NCI-H446 (cell line): ENCODE measurements at regions not wholly inside any gene's neighbourhood (a gene's known extent, or its start where the extent isn't known, plus 50 kb on each side); places are given as distances from the start of the nearest gene placed in this dataset.

ENCODE experiments used
- DNase-seq, 2 experiments: peaks; one replicate each; lab custom pipeline; 2025; lab: John Stamatoyannopoulos, UW

DNA sequence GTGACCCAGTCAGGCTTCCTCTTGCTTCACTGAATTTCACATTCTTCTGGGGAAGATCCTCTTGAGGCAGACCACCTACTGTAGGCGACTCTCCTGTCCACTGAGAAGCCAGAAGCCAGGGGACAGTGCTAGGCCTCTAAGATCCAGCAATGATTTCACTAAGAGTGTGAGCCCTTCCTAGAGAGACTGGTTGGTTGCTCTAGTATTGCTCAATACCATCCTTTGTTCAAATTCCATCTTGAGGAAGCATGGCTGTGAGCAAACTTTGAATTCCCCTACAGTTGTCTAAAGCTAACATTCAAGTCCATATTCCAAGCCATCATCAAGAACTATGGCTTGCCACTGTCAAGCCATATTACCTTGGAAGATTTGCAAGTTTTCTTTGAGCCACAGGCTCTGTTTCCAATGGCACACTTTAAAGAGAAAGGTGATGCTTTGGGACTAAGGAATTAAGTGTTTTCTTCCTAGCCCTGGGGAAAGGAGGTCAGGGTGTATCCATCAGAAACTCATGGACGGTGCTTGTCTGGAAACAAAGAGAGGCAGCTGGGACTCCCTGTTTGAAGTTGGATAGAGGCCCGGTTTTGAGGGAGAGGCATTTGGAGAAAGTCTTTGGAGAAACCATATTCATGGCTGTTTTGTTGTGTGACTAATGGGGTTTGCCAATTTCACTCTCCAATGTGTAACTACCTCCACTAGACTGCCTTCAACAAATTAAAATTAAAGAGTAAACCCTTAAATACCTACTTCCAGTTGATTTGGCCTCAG is 1217.9 kb downstream of the VRK1 start:
- no peak for DNase-seq

DNA sequence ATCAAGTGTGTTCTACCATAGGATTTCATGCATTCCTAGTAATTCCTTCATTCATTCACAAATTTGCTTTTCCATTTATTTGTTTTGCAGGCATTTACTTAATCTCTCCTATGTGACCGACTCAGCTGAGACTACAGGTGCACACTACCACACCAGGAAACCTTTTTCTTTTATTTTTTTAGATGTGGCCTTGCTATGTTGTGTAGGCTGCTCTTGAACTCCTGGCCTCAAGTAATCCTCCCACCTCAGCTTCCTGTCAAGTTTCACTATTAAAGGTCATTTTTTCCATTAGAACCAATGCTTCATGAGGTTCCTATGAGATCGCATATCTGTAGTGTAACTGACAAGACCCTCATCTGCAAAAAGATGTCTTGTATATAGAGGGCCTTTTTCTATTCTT is 1218.7 kb downstream of the VRK1 start:
- no peak for DNase-seq

DNA sequence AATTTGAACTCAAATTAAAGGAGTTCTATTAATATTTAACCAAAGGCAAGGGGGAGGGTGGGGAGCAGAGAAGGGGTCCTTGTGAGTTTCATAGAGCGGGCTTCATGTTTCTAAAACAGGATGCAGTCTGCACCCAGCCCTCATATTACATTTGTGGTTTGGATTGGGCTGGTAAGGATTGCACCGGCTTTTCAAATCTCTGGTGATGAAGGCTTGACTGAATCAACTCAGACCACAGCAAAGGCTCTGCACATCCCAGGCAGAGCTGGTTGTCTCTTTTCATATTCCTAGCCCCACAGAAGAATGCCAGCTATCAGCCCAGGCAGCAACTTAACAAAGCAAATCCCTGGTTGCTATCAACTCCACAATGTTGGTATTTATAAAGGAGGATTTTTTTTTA is 1221.4 kb downstream of the VRK1 start:
- DNase-seq = no peak

DNA sequence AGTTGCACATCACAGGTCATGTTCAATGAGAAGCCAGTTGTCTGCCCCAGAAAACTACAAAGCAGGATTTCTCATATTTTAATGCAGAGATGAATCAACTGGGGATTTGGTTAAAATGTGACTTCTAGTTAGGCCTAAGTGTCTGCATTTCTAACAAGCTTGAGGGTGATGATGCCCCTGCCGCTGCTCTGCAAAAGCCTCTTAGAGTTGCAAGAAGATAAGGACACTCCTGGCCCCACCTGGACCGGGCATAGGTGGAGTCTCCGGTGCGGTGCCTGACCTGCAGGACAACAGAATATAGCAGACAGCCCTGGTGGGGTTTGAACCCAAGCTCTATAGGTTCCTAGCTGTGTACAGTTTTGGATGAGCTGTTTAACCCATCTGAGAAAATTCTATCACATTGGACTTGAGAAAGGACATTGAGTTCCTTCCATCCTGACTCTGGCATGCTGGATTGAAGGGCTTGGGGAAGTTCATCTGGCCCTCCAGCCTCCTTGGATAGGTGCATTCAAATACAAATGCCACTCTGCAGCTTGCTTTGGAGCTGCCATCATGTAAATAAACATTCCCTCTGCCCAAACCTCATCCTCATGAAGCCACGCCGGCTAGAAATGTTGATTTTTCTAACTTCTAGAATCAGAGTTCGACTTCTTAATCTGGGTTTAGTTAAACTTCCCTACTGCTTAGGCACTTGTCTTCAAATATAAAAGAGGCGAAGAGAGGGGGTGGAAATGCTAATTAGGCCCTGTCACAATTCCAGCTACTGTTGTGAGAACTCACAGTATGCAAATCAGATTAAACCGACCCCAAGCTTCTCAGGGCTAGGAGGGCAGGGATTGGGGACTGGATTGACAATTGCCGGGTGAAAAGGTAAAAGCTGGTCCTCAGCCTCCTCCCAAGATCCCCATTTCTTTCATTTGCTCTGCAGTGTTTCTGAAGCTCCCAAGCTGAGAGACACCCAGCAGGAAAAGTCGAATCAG is 1225.6 kb downstream of the VRK1 start:
- DNase-seq = no peak

DNA sequence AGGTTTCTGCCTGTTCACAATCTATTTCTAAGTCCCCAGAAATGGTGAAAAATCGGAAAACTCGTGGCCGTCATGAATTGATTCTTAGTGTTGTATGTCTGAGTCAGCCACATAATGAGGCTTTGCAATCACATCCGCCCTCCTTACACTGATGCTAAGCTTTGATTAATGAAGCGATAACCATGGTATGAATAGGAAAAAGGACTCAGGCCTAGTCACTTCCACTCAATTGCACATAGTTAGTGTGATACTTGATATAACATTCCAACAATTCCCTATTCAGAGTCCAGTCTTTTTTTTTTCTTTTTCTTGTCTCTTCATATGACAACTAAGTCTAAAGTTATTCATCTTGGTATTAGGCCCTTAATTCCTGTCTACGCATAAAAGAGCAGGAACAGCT is 1231.0 kb downstream of the VRK1 start:
- no peak for DNase-seq

DNA sequence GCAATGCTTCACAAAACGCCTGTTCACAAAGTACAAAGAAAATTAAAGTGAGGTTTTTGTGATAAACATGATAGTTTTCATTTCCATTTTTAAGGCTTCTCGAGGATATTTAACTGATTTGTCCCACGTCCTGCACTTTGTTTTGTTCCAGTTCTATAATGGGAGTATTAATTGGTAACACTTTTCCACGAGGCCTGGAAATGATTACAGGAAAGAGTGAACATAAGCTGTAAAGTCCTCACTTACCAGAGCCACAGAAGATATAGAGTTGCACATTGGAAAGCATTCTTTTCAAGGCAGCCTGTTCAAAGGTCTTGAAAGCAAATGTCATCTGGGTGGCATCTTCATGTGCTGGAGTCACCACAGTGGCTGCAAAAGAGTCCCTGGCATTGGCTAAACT is 1236.6 kb downstream of the BCL11B start:
- no peak for DNase-seq

DNA sequence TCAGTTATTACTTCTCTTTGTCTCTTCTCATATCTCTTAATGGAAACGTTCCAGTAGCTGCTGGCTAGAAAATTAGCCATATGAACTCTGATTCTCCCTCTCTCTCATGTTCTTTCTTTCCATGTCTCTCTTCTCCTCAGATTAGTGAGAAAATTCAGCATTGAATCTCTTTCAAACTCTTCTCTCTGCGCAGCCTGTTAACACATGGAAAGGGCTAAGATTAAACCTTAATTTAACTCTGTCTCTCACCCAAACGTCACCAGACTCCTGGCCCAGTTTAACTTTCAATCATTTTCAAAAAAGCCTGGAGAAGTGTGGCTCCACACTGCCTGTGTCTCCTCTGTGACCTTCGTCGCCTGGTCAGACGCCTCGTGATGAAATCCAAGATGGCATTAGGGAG is 1234.2 kb downstream of the BCL11B start:
- DNase-seq = no peak

DNA sequence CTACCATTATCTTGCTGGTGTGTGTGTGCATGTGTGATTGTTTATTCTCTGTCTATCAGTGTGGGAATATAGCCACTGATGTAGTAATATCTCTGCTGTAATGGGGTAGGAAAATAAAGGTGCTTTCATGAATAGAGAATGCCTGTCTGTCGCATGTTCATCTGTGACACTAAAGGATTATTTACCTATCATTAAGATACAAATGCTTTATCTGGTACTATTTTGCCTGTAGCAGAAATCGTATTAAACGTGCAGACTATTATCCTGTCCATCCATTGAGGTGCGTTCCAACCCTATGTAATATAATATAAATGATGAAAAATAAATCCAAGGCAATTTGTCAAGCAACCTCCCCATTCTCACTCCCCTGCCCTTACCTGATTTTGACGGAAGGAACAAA is 1215.1 kb downstream of the BCL11B start:
- DNase-seq = no peak

DNA sequence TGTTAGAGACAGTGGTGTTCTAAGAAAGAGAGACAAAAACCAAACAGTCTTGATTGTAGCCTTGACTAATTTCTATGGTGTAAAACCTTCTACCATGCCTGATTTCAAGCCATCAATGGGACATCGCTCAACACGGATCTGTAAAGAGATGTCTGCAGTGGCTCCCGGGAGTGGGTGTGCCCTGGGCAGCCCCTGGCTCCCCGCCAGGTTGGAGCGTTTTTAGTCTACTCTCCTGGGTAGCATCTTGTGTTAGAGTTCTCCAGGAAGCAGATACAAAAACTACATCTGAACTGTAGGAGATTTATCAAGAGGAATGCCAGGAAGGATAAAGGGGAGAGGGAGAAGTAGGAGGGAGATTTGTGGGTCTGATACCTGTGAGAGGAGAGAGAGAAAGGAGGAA is 1212.9 kb downstream of the BCL11B start:
- no peak for DNase-seq

DNA sequence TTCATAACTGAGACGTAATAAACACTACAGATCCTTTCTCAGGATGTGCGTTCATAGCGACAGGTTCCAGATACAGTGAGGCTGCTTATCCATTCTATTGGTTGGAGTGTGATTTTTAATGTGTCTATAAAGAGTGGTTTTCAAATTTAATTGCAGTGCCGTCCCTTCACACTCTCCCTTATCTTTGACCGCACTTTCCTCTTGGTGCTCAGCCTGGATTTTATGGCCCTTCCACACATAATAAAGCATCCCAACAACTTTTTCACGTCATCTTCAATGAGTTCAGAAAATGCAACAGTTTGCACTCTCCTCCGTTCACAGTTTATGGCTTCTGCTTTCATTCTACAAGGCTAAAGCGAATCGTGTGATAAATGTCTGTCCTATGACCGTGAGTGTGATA is 1209.9 kb downstream of the BCL11B start:
- DNase-seq = no peak

DNA sequence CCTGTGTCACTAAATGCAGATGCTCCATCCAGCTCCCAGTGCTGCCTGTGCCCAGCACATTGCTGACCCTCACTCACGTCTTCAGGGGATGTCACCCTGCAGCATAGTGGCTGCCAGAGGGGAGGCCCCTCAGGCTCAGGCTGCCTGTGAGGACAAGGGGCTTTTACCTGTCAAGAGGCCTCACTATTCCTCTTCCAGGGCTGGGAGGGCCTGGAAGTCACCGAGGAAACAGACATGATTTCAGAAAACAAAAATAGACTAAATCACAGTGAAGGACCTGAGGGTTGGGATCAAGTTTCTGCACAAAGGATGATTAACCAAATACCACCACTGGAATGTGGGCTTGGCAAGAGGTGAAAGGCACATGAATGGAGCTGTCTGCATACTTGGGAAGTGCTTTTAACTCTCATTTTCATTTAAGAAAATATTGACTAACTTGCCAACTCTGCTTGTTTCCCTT is 1202.3 kb downstream of the BCL11B start:
- no peak for DNase-seq

DNA sequence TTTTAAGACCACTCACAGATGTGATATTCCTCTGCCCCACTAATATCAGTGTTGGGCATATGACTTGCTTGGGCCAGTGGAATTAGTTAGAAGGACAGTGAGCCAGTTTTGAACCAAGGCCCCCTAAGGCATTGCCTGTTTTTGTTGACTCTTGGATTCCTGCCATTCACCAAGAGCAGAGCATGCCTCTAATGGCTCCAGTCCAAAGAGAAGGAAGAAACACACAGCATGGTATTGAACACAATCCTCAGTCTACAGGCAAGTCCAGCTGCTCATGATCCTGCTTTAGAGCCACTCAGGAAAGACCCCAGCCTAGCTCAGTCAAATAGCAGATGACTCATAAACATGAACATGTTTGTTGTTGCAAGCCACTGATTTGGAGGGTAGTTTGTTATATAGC is 1201.5 kb downstream of the BCL11B start:
- no peak for DNase-seq

DNA sequence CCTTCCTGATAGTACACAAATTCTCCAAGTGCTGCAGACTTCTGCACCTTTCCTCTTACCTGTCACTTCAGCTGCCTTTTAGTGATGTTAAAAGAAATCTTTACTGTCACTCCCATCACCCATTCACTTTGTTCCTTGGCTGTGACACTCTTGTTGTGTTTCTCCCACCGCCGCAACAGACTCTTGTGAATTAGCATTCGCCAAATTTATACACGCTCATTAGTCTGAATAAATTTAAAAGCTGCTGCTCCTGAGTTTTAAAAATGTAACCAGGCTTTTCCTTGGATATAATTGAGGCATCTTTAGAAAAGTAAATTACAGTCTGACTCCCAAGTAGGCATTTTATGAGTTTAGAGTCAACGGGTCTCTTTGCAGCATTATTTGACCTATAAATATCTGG is 1197.9 kb downstream of the BCL11B start:
- DNase-seq = no peak

DNA sequence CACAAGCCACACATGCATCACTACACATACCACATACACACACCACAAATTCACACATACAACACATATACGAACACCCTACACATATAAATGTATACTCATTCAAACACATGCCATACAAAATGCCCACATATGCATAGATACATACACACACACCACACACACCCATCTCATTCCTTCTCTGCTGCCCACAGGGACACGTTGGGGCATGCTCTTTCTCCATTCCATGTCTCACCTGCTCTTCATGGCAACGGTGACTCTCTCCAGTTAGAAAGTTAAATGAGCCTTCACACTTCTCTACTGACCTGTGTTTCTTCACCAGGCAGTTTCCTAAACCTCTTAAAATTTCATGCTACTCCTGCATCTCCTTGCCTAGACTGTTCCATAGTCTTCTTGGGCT is 1194.8 kb downstream of the BCL11B start:
- no peak for DNase-seq

DNA sequence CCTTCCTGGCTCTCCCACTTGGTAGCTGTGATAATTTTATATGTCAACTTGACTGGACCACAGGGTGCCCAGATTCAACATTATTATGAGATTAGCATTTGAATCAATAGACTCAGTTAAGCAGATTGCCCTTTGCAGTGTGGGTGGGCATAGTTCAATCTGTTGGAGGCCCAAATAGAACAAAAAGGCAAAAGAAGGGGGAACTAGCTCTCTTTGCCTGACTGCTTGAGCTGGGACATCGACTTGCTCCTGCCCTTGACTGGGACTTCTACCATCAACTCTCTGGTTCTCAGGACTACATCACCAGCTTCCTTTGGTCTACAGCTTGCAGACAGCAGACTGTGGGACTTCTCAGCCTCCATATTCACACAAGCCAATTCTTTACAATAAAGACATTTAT is 1189.2 kb downstream of the BCL11B start:
- no peak for DNase-seq

DNA sequence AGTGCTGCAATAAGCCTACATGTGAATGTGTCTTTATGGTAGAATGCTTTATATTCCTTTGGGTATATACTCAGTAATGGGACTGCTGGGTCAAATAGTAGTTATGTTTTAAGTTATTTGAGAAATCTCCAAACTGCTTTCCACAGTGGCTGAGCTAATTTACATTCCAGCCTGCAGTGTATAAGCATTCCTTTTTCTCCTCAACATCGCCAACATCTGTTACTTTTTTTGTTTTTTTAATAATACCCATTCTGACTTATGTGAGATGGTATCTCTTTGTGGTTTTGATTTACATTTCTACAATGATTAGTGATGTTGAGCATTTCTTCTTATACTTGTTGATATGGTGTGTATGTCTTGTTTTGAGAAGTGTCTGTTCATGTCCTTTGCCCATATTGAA is 1186.2 kb downstream of the BCL11B start:
- no peak for DNase-seq

DNA sequence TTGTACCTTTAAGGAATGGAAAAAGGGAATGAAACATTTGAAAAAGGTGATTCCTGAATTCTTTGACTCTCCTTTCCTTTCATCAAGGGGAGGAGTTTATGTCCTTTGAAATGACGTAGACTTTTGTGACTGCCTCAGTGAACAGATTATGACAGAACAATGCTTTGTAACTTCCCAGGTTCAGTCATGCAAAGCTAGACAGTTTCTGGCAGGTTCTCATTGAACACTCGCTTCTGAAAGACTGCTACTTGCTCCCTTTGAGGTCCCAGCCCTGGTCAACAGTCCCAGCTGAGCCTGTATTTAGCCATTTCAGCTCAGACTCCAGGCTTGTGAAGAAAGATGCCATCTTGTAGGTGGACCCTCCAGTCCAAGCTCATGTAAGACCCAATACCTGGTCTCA is 1178.9 kb downstream of the BCL11B start:
- no peak for DNase-seq

DNA sequence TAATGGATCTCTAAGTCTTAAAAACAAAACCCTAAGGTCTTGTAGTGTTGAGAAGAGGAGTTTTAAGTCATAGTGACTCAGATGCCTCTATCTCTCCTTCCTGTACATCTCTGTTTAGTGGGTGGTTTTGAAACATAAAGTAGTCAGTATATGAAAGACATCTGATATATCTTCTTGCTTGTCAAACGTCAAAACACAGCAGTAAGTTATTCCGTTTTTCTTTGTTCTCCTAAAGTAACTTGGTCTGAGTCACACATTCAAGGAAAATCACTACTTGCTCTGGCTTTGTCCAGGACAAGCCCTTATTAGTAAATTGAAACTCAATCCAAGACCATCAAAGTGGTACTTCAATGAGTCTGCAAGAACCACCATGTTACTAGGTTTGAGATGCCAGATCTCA is 1172.5 kb downstream of the BCL11B start:
- no peak for DNase-seq

DNA sequence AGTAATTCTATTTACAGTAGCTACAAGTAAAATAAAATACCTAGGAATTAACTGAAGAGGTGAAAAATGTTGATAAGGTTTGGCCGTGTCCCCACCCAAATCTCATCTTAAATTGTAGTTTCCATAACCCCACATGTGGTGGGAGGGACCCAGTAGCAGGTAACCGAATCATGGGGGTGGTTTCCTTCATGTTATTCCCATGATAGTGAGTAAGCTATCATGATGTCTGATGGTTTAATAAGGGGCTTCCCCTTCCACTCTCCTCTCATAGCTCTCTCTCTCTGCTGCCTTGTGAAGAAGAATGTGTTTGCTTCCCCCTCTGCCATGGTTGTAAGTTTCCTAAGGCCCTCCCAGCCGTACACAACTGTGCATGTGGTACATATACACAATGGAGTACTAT is 1170.7 kb downstream of the BCL11B start:
- no peak for DNase-seq

DNA sequence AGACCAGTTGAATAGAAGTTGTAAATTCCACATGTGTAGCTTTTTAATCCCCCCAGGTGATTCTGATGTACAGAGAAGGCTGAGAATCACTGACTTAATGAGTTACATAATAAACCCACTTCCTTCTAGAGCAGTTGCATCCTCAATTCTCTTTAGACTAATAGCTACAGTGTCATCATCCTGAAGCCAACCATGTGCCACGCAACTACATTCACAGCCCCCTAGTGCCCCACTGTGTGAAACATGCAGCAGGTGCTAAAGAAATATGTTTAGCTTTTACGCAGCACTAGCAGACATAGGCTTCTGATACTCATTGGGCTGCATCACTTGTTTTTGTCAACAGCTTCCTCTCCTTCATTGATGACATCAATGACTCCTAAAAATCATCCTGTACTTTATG is 1168.3 kb downstream of the BCL11B start:
- DNase-seq = no peak

DNA sequence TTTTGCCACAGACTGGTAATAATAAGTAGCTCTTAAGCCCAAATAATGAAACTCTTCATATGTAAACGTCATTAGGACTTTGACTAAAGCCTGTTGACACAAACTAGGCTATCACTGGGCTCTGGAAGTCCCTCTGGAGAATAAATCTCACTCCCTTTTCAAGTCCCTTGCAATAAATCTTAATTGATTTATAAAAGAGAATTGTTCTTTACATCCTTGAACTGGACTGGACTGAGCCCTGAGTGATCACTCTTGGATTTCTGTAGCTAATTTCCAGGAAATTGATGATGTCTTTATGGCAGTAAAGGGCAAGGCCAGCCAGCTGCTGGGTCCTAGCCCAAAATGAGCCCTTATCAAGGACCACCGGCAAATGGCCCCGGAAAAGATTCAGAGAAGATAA is 1162.7 kb downstream of the BCL11B start:
- DNase-seq = no peak

DNA sequence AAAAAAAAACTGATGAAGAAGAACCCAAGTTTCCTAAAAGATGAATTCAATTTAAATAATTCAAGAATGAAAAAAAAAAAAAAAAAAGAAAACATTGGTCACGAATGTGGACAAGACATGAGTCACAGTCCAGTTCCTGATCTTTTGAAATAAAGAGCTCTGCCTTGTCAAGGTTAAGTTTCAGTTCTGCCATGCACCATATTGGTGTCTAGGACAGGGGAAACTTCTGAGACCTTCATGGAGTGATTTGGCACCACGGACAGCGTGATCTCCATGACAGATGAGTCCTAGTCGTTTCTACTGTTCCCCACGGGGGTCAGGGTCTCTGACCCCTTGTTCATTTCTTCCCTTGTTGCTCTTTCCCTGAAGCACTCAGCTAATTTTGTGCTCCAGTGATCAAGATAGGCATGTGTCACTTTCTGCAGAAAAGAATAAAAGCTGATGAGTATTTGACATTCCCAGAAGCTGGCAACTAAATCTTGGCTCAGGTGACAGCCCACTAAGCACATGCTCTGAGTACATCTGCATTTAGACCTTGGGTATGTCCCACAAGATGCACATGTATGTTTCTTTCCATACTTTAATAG is 1159.7 kb downstream of the BCL11B start:
- DNase-seq = no peak
